ENCODE measurements at regions not wholly inside any gene's neighbourhood (a gene's known extent, or its start where the extent isn't known, plus 50 kb on each side); places are given as distances from the start of the nearest gene placed in this dataset.
"Not testable (repeated sequence)": the region's sequence is repeated elsewhere in the genome, so short reads cannot be mapped to it uniquely, and the experiment has no call there.

- in situ Hi-C loops (cut with MboI; ENCODE audit: low sequenced_read_pairs): no loop called here
- no peak for DNase-seq (ENCODE audit: low spot score in 2 of 2)
- Histone ChIP-seq H3K9me3 (no peaks in the 10 kb centered on the region), H3K4me3 (no peak overlapping the region), H3K36me3 (replicated peaks) (no peaks in the 10 kb centered on the region), H3K27me3 (ENCODE audit: low read depth) (no peaks in the 10 kb centered on the region), H3K4me1 (no peaks in the 10 kb centered on the region)
Measured at GRCh38 chr3:72629191-72629631, 219.0 kb downstream of the SHQ1 start.

- Histone ChIP-seq H3K36me3 (replicated peaks) (no peaks in the 10 kb centered on the region), H3K9me3 (no peaks in the 10 kb centered on the region), H3K4me1 (no peaks in the 10 kb centered on the region), H3K27me3 (ENCODE audit: low read depth) (no peaks in the 10 kb centered on the region), H3K4me3 (no peak overlapping the region)
- in situ Hi-C loops (cut with MboI; ENCODE audit: low sequenced_read_pairs): no loop called here
- DNase-seq (ENCODE audit: low spot score in 2 of 2): no peak
Measured at GRCh38 chr3:72628065-72628464, 220.2 kb downstream of the SHQ1 start.

- H3K27me3 ChIP-seq (ENCODE audit: low read depth): no peaks in the 10 kb centered on the region
- in situ Hi-C loops (cut with MboI; ENCODE audit: low sequenced_read_pairs): no loop called here
- no peak for DNase-seq (ENCODE audit: low spot score in 2 of 2)
- H3K36me3 ChIP-seq (replicated peaks): no peaks in the 10 kb centered on the region
- H3K4me3 ChIP-seq: no peak overlapping the region
- H3K9me3 ChIP-seq: no peaks in the 10 kb centered on the region
- no peaks in the 10 kb centered on the region for H3K4me1 ChIP-seq
Measured at GRCh38 chr3:72627271-72627670, 221.0 kb downstream of the SHQ1 start.

- Histone ChIP-seq H3K4me3 (no peak overlapping the region), H3K9me3 (no peaks in the 10 kb centered on the region), H3K27me3 (ENCODE audit: low read depth) (no peaks in the 10 kb centered on the region), H3K36me3 (replicated peaks) (no peaks in the 10 kb centered on the region), H3K4me1 (no peaks in the 10 kb centered on the region)
- DNase-seq (ENCODE audit: low spot score in 2 of 2): no peak
- in situ Hi-C loops (cut with MboI; ENCODE audit: low sequenced_read_pairs): no loop called here
Measured at GRCh38 chr3:72625602-72626337, 222.5 kb downstream of the SHQ1 start.

GRCh38 chr3:72624656-72625055 is 223.6 kb downstream of the SHQ1 start:
- Histone ChIP-seq H3K4me3 (no peak overlapping the region), H3K27me3 (ENCODE audit: low read depth) (no peaks in the 10 kb centered on the region), H3K4me1 (no peaks in the 10 kb centered on the region), H3K9me3 (no peaks in the 10 kb centered on the region), H3K36me3 (replicated peaks) (no peaks in the 10 kb centered on the region)
- in situ Hi-C loops (cut with MboI; ENCODE audit: low sequenced_read_pairs): no loop called here
- no peak for DNase-seq (ENCODE audit: low spot score in 2 of 2)

GRCh38 chr3:72618739-72619138 is 229.5 kb downstream of the SHQ1 start:
- 0 out of 2 replicates have a peak, but pooled peaks cover 3% of the 10 kb centered on the region for H3K4me1 ChIP-seq
- H3K4me3 ChIP-seq: no peak overlapping the region
- H3K9me3 ChIP-seq: no peaks in the 10 kb centered on the region; the same call in 1 of the 2 replicates
- H3K36me3 ChIP-seq (replicated peaks): no peaks in the 10 kb centered on the region
- H3K27me3 ChIP-seq (ENCODE audit: low read depth): no peaks in the 10 kb centered on the region
- DNase-seq (ENCODE audit: low spot score in 2 of 2): no peak
- in situ Hi-C loops (cut with MboI; ENCODE audit: low sequenced_read_pairs): no loop called here

- in situ Hi-C loops (cut with MboI; ENCODE audit: low sequenced_read_pairs): no loop called here
- no peak for DNase-seq (ENCODE audit: low spot score in 2 of 2)
- no peak overlapping the region for H3K4me3 ChIP-seq
- no peaks in the 10 kb centered on the region for H3K36me3 ChIP-seq (replicated peaks)
- no peaks in the 10 kb centered on the region for H3K27me3 ChIP-seq (ENCODE audit: low read depth)
- H3K9me3 ChIP-seq: no peaks in the 10 kb centered on the region; the same call in 1 of the 2 replicates
- 0 out of 2 replicates have a peak, but pooled peaks cover 3% of the 10 kb centered on the region for H3K4me1 ChIP-seq
Measured at GRCh38 chr3:72617424-72618024, 230.7 kb downstream of the SHQ1 start.

GRCh38 chr3:72615776-72616175 is 232.5 kb downstream of the SHQ1 start:
- H3K9me3 ChIP-seq: no peaks in the 10 kb centered on the region; the same call in 1 of the 2 replicates
- H3K4me1 ChIP-seq: 0 out of 2 replicates have a peak, but pooled peaks cover 3% of the 10 kb centered on the region
- no peak for DNase-seq (ENCODE audit: low spot score in 2 of 2)
- no peaks in the 10 kb centered on the region for H3K27me3 ChIP-seq (ENCODE audit: low read depth)
- H3K4me3 ChIP-seq: no peak overlapping the region
- H3K36me3 ChIP-seq (replicated peaks): no peaks in the 10 kb centered on the region
- in situ Hi-C loops (cut with MboI; ENCODE audit: low sequenced_read_pairs): no loop called here

GRCh38 chr3:72615182-72615581 is 233.1 kb downstream of the SHQ1 start:
- in situ Hi-C loops (cut with MboI; ENCODE audit: low sequenced_read_pairs): no loop called here
- Histone ChIP-seq H3K4me1 (0 out of 2 replicates have a peak, but pooled peaks cover 3% of the 10 kb centered on the region), H3K9me3 (no peaks in the 10 kb centered on the region; the same call in 1 of the 2 replicates), H3K36me3 (replicated peaks) (no peaks in the 10 kb centered on the region), H3K4me3 (no peak overlapping the region), H3K27me3 (ENCODE audit: low read depth) (no peaks in the 10 kb centered on the region)
- no peak for DNase-seq (ENCODE audit: low spot score in 2 of 2)

GRCh38 chr3:72614394-72615074 is 233.7 kb downstream of the SHQ1 start:
- in situ Hi-C loops (cut with MboI; ENCODE audit: low sequenced_read_pairs): no loop called here
- Histone ChIP-seq H3K9me3 (no peaks in the 10 kb centered on the region; the same call in 1 of the 2 replicates), H3K36me3 (replicated peaks) (no peaks in the 10 kb centered on the region), H3K4me1 (0 out of 2 replicates have a peak, but pooled peaks cover 3% of the 10 kb centered on the region), H3K27me3 (ENCODE audit: low read depth) (no peaks in the 10 kb centered on the region), H3K4me3 (no peak overlapping the region)
- no peak for DNase-seq (ENCODE audit: low spot score in 2 of 2)

GRCh38 chr3:72613871-72614270 is 234.4 kb downstream of the SHQ1 start:
- H3K4me3 ChIP-seq: no peak overlapping the region
- no peaks in the 10 kb centered on the region; the same call in 1 of the 2 replicates for H3K9me3 ChIP-seq
- no peaks in the 10 kb centered on the region for H3K27me3 ChIP-seq (ENCODE audit: low read depth)
- in situ Hi-C loops (cut with MboI; ENCODE audit: low sequenced_read_pairs): no loop called here
- H3K36me3 ChIP-seq (replicated peaks): no peaks in the 10 kb centered on the region
- 0 out of 2 replicates have a peak, but pooled peaks cover 3% of the 10 kb centered on the region for H3K4me1 ChIP-seq
- no peak for DNase-seq (ENCODE audit: low spot score in 2 of 2)

GRCh38 chr3:72609114-72609513 is 239.1 kb downstream of the SHQ1 start:
- H3K27me3 ChIP-seq (ENCODE audit: low read depth); H3K9me3 ChIP-seq; H3K4me3 ChIP-seq; in situ Hi-C loops (cut with MboI; ENCODE audit: low sequenced_read_pairs); H3K4me1 ChIP-seq; H3K36me3 ChIP-seq (replicated peaks); DNase-seq (ENCODE audit: low spot score in 2 of 2): not testable (repeated sequence)

GRCh38 chr3:72606005-72606800 is 242.0 kb downstream of the SHQ1 start:
- in situ Hi-C loops (cut with MboI; ENCODE audit: low sequenced_read_pairs): no loop called here
- Histone ChIP-seq H3K36me3 (replicated peaks) (no peaks in the 10 kb centered on the region), H3K4me3 (no peak overlapping the region), H3K27me3 (ENCODE audit: low read depth) (no peaks in the 10 kb centered on the region), H3K4me1 (no peaks in the 10 kb centered on the region), H3K9me3 (no peaks in the 10 kb centered on the region)
- DNase-seq (ENCODE audit: low spot score in 2 of 2): no peak
